Adrenal gland (tissue), 9 donors: ENCODE measurements at regions not wholly inside any gene's neighbourhood (a gene's known extent, or its start where the extent isn't known, plus 50 kb on each side); places are given as distances from the start of the nearest gene placed in this dataset.

ENCODE experiments used
- DNase-seq, 7 donors: peaks; one replicate each; pipeline ENCODE4 v3.0.0-alpha.2; 2019 to 2020
- H3K27ac ChIP-seq, 5 donors: fragments of 200-600 bp; sonication (generic) in 4 of 5; 1 replicate in 3 of 5; 2 replicates in 2 of 5; pipeline versions ENCODE4 v1.5.1 to v1.8.0; 2016 to 2020; ENCODE audit warnings: mild to moderate bottlenecking in 1 of 5
- H3K27me3 ChIP-seq: fragments of 200-600 bp; 2 replicates; pipeline ENCODE4 v1.8.0; 2021
- H3K36me3 ChIP-seq, 2 donors: fragments of 200-600 bp; replicated peaks in 1 of 2; 1 replicate in 1 of 2; 2 replicates in 1 of 2; pipeline versions ENCODE4 v1.5.1 to v1.8.0; 2018 to 2022
- H3K4me1 ChIP-seq, 2 donors: fragments of 200-600 bp; replicated peaks in 1 of 2; 1 replicate in 1 of 2; 2 replicates in 1 of 2; pipeline versions ENCODE4 v1.5.1 to v1.8.0; 2018 to 2021
- H3K4me3 ChIP-seq, 4 donors: fragments of 200-600 bp; sonication (generic) in 3 of 4; one replicate each; pipeline ENCODE4 v1.5.1; 2016 to 2018
- H3K9me3 ChIP-seq, 3 donors: fragments of 200-600 bp; sonication (generic) in 1 of 3; replicated peaks in 1 of 3; 1 replicate in 2 of 3; 2 replicates in 1 of 3; pipeline versions ENCODE4 v1.5.1 to v1.8.0; 2016 to 2021
- CTCF ChIP-seq, 6 experiments: fragments of 450-650 bp in 4 of 6; fragments of 200-600 bp in 2 of 6; sonication (generic) in 1 of 6; IDR thresholded peaks; 1 replicate in 5 of 6; 2 replicates in 1 of 6; pipeline versions ENCODE4 v1.5.1 to v1.8.0; 2016 to 2021; ENCODE audit warnings: antibody characterized with exemption in 6 of 6, mild to moderate bottlenecking in 2 of 6, moderate library complexity in 1 of 6
- POLR2A ChIP-seq, 2 donors: fragments of 450-650 bp; IDR thresholded peaks; one replicate each; pipeline ENCODE4 v1.6.1; 2017; ENCODE audit warnings: antibody characterized with exemption in 2 of 2, mild to moderate bottlenecking in 2 of 2, moderate library complexity in 1 of 2
- WGBS, 4 donors: extraction: QIAGEN DNeasy Blood & Tissue Kit in 2 of 4; methylation state at CpG; one replicate each; pipeline versions ENCODE4 v1.1.5 to v1.1.7; 2013 to 2017; 5-methylcytosine and 5-hydroxymethylcytosine counted together
- intact Hi-C, 2 donors: fragments of 100-400 bp; cut with DNase I; formaldehyde crosslinking; loops; one replicate each; pipeline versions ENCODE4 v1.14.1 to v1.15.0; 2022 to 2023
- donor health status: healthy with polysubstance abuse.
- donor health status: Bipolar disorder and iron deficiency.
- donor health status: DM: yes; HTN: yes; CAD: no.
- donor health status: DM: no; HTN: no; CAD: no.
- donor health status: DM: no; HTN: no; CAD: no.

- Histone ChIP-seq H3K36me3 (no peaks in the 10 kb centered on the region), H3K9me3 (no peaks in the 10 kb centered on the region), H3K27me3 (no peaks in the 10 kb centered on the region), H3K4me3 (no peak overlapping the region), H3K27ac (no peak overlapping the region), H3K4me1 (no peaks in the 10 kb centered on the region)
- 59 to 71% (median 70%) methylated on average over 3 of the region's 3 CpGs for WGBS, 4 donors
- intact Hi-C loops: no loop called here
- no peak for DNase-seq
- no peak for TF ChIP-seq POLR2A (IDR thresholded peaks at IDR 0.05)
- no peak for TF ChIP-seq CTCF (IDR thresholded peaks at IDR 0.05)
Observed at GRCh38 chr21:38072489-38072888, 156.2 kb upstream of the KCNJ6 start.

GRCh38 chr21:38075833-38076587, 159.8 kb upstream of the KCNJ6 start:
- no peaks in the 10 kb centered on the region for H3K4me1 ChIP-seq
- intact Hi-C loops: no loop called here
- no peak for TF ChIP-seq CTCF (IDR thresholded peaks at IDR 0.05)
- TF ChIP-seq POLR2A (IDR thresholded peaks at IDR 0.05): no peak
- H3K27me3 ChIP-seq: no peaks in the 10 kb centered on the region
- WGBS, 4 donors: 62 to 73% (median 67%) methylated on average over 13 of the region's 13 CpGs
- DNase-seq: no peak
- no peak overlapping the region for H3K4me3 ChIP-seq
- H3K9me3 ChIP-seq: no peaks in the 10 kb centered on the region
- H3K36me3 ChIP-seq: no peaks in the 10 kb centered on the region
- H3K27ac ChIP-seq: no peak overlapping the region

GRCh38 chr21:38077569-38077968, 161.3 kb upstream of the KCNJ6 start:
- Histone ChIP-seq H3K27me3 (no peaks in the 10 kb centered on the region), H3K4me3 (no peak overlapping the region), H3K36me3 (no peaks in the 10 kb centered on the region), H3K27ac (no peak overlapping the region), H3K4me1 (no peaks in the 10 kb centered on the region), H3K9me3 (no peaks in the 10 kb centered on the region)
- DNase-seq: no peak
- intact Hi-C loops: no loop called here
- no peak for TF ChIP-seq POLR2A (IDR thresholded peaks at IDR 0.05)
- no peak for TF ChIP-seq CTCF (IDR thresholded peaks at IDR 0.05)
- 69 to 80% (median 78%) methylated on average over 5 of the region's 5 CpGs for WGBS, 4 donors

GRCh38 chr21:38080888-38081287, 164.6 kb upstream of the KCNJ6 start:
- intact Hi-C loops: no loop called here
- Histone ChIP-seq H3K27ac (no peak overlapping the region), H3K4me1 (no peaks in the 10 kb centered on the region), H3K9me3 (no peaks in the 10 kb centered on the region), H3K27me3 (no peaks in the 10 kb centered on the region), H3K4me3 (no peak overlapping the region), H3K36me3 (no peaks in the 10 kb centered on the region)
- DNase-seq: no peak
- TF ChIP-seq CTCF (IDR thresholded peaks at IDR 0.05) (no peak), POLR2A (IDR thresholded peaks at IDR 0.05) (no peak)
- 73 to 82% (median 79%) methylated on average over 8 to 10 of the region's 10 CpGs for WGBS, 4 donors
